Neural progenitor cell (in vitro differentiated cells): ENCODE measurements at regions not wholly inside any gene's neighbourhood (a gene's known extent, or its start where the extent isn't known, plus 50 kb on each side); places are given as distances from the start of the nearest gene placed in this dataset.
A peak's percentile ranks its signal among the peaks of the same experiment; 100 is the strongest.

Source experiments
- DNase-seq: peaks from one replicate; pipeline ENCODE4 v3.0.0-alpha.2; 2016; ENCODE audit warnings: low spot score
- H2AFZ ChIP-seq: fragments of 200-600 bp; sonication (generic); replicated peaks from 2 replicates; pipeline ENCODE4 v1.6.1; 2016; ENCODE audit warnings: antibody characterized with exemption
- H3F3A ChIP-seq: fragments of 200-600 bp; sonication (generic); 2 replicates; pipeline ENCODE4 v1.6.1; 2016; ENCODE audit warnings: antibody characterized with exemption, low read depth
- H3K27ac ChIP-seq: fragments of 200-600 bp; sonication (generic); 2 replicates; pipeline ENCODE4 v1.5.1; 2016; ENCODE audit warnings: mild to moderate bottlenecking
- H3K27me3 ChIP-seq: fragments of 200-600 bp; sonication (generic); 2 replicates; pipeline ENCODE4 v1.6.1; 2016; ENCODE audit warnings: mild to moderate bottlenecking, moderate library complexity
- H3K36me3 ChIP-seq: fragments of 200-600 bp; sonication (generic); 2 replicates; pipeline ENCODE4 v1.5.1; 2016
- H3K4me1 ChIP-seq: fragments of 200-600 bp; sonication (generic); 2 replicates; pipeline ENCODE4 v1.6.1; 2016; ENCODE audit warnings: mixed run types
- H3K4me2 ChIP-seq: fragments of 200-600 bp; sonication (generic); 2 replicates; pipeline ENCODE4 v1.6.1; 2016
- H3K4me3 ChIP-seq: fragments of 200-600 bp; sonication (generic); 2 replicates; pipeline ENCODE4 v1.5.1; 2016
- H3K79me2 ChIP-seq: fragments of 200-600 bp; sonication (generic); 2 replicates; pipeline ENCODE4 v1.6.1; 2016; ENCODE audit warnings: low read depth
- H3K9ac ChIP-seq: fragments of 200-600 bp; sonication (generic); 2 replicates; pipeline ENCODE4 v1.6.1; 2016
- H3K9me3 ChIP-seq: fragments of 200-600 bp; sonication (generic); 2 replicates; pipeline ENCODE4 v1.5.1; 2016; ENCODE audit warnings: low read depth
- H4K20me1 ChIP-seq: fragments of 200-600 bp; sonication (generic); 2 replicates; pipeline ENCODE4 v1.6.1; 2016; ENCODE audit warnings: low read depth
- H3K27ac Mint-ChIP-seq: 3 replicates; pipeline ENCODE4 v1.8.0; 2021; ENCODE audit warnings: mixed read lengths
- H3K27me3 Mint-ChIP-seq: 2 replicates; pipeline ENCODE4 v1.8.0; 2022; ENCODE audit warnings: low read depth, mild to moderate bottlenecking, inconsistent platforms, moderate library complexity, mixed read lengths; ENCODE audit not compliant: insufficient read depth
- H3K36me3 Mint-ChIP-seq: 3 replicates; pipeline ENCODE4 v1.8.0; 2021; ENCODE audit warnings: mixed read lengths
- H3K4me1 Mint-ChIP-seq: 3 replicates; pipeline ENCODE4 v1.8.0; 2021; ENCODE audit warnings: mixed read lengths
- H3K4me3 Mint-ChIP-seq: 3 replicates; pipeline ENCODE4 v1.8.0; 2021; ENCODE audit warnings: mild to moderate bottlenecking, moderate library complexity, mixed read lengths
- H3K9me3 Mint-ChIP-seq: 3 replicates; pipeline ENCODE4 v1.8.0; 2020; ENCODE audit warnings: mixed read lengths
- EZH2 ChIP-seq: fragments of 200-600 bp; sonication (generic); IDR thresholded peaks from 2 replicates; pipeline ENCODE4 v1.6.1; 2017; ENCODE audit warnings: antibody characterized with exemption, mild to moderate bottlenecking, moderate library complexity
- EZH2phosphoT487 ChIP-seq: fragments of 200-600 bp; sonication (generic); IDR thresholded peaks from 2 replicates; pipeline ENCODE4 v1.6.1; 2017; ENCODE audit warnings: antibody characterized with exemption
- TF ChIP-seq, protein P1 (sequence below): fragments of 200-600 bp; sonication (generic); IDR thresholded peaks from 2 replicates; pipeline ENCODE4 v1.5.1; 2017; ENCODE audit warnings: antibody characterized with exemption, mild to moderate bottlenecking

DNA sequence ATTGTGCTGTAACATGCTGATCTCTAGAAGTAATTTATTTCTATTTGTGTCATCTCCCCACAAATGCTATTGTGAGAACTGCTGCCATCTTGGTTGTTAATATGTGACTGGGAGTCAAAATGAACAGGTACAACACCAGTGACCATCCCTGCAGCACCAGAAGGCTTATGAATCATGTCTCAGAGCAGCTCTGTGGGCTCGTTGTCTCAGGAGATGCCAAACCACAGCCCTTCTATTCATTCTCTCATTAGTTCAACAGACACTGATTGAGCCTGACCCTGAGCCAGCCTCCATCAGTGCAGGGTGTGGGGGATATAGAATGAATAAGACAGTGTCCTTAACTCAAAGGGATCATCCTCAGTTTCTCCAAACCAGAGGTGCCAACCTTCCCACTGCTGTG, 92.5 kb downstream of the UTP18 start:
- Histone ChIP-seq H4K20me1 (no peaks in the 10 kb centered on the region), H3K79me2 (no peaks in the 10 kb centered on the region), H2AFZ (no peak overlapping the region), H3K9ac (no peak overlapping the region), H3K27me3 (no peaks in the 10 kb centered on the region), H3K4me1 (peaks cover 7% of the 10 kb centered on the region), H3K4me3 (no peak overlapping the region), H3F3A (peaks cover 9% of the 10 kb centered on the region), H3K9me3 (no peaks in the 10 kb centered on the region), H3K4me2 (no peak overlapping the region), H3K27ac (no peak overlapping the region), H3K36me3 (no peaks in the 10 kb centered on the region)
- peak overlapping the region; percentile 40 for H3K27ac Mint-ChIP-seq
- no peak for DNase-seq
- no peaks in the 10 kb centered on the region for H3K36me3 Mint-ChIP-seq
- H3K27me3 Mint-ChIP-seq = peaks cover 5% of the 10 kb centered on the region
- no peaks in the 10 kb centered on the region for H3K9me3 Mint-ChIP-seq
- H3K4me1 Mint-ChIP-seq = peaks cover 15% of the 10 kb centered on the region
- no peak overlapping the region for H3K4me3 Mint-ChIP-seq
- TF ChIP-seq EZH2 = no peak
- no peak for TF ChIP-seq EZH2phosphoT487
- TF ChIP-seq, protein P1, sequence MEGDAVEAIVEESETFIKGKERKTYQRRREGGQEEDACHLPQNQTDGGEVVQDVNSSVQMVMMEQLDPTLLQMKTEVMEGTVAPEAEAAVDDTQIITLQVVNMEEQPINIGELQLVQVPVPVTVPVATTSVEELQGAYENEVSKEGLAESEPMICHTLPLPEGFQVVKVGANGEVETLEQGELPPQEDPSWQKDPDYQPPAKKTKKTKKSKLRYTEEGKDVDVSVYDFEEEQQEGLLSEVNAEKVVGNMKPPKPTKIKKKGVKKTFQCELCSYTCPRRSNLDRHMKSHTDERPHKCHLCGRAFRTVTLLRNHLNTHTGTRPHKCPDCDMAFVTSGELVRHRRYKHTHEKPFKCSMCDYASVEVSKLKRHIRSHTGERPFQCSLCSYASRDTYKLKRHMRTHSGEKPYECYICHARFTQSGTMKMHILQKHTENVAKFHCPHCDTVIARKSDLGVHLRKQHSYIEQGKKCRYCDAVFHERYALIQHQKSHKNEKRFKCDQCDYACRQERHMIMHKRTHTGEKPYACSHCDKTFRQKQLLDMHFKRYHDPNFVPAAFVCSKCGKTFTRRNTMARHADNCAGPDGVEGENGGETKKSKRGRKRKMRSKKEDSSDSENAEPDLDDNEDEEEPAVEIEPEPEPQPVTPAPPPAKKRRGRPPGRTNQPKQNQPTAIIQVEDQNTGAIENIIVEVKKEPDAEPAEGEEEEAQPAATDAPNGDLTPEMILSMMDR = no peak

DNA sequence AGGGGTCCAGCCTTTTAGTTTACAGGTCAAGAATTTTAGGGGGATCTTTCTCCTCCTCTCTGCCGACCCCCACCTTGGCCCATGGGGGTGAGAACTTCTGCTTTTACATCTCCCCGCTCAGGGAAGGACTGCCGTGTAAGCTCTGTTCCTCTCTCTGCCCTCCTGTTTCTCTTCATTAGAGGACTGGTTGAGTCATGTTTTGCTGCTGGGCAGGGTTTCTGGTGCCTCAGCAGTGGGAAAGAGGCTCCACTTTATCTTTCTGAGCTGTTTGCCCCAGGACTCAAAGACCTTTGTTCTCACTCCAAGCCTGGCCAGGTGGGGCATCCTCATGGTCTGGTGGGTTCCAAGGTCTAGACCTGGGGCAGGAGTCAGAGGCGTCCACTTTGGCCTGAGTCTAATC, 93.0 kb downstream of the UTP18 start:
- Histone ChIP-seq H3F3A (peaks cover 9% of the 10 kb centered on the region), H3K9ac (no peak overlapping the region), H3K4me2 (no peak overlapping the region), H2AFZ (no peak overlapping the region), H4K20me1 (no peaks in the 10 kb centered on the region), H3K4me3 (no peak overlapping the region), H3K27ac (no peak overlapping the region), H3K4me1 (peaks cover 7% of the 10 kb centered on the region), H3K79me2 (no peaks in the 10 kb centered on the region), H3K27me3 (no peaks in the 10 kb centered on the region), H3K36me3 (no peaks in the 10 kb centered on the region), H3K9me3 (no peaks in the 10 kb centered on the region)
- peaks cover 5% of the 10 kb centered on the region for H3K27me3 Mint-ChIP-seq
- peak overlapping the region; percentile 40 for H3K27ac Mint-ChIP-seq
- no peak for DNase-seq
- no peaks in the 10 kb centered on the region for H3K36me3 Mint-ChIP-seq
- no peak overlapping the region for H3K4me3 Mint-ChIP-seq
- H3K9me3 Mint-ChIP-seq = no peaks in the 10 kb centered on the region
- TF ChIP-seq EZH2 (no peak), EZH2phosphoT487 (no peak)
- TF ChIP-seq, protein P1 = no peak
- H3K4me1 Mint-ChIP-seq = peaks cover 15% of the 10 kb centered on the region

DNA sequence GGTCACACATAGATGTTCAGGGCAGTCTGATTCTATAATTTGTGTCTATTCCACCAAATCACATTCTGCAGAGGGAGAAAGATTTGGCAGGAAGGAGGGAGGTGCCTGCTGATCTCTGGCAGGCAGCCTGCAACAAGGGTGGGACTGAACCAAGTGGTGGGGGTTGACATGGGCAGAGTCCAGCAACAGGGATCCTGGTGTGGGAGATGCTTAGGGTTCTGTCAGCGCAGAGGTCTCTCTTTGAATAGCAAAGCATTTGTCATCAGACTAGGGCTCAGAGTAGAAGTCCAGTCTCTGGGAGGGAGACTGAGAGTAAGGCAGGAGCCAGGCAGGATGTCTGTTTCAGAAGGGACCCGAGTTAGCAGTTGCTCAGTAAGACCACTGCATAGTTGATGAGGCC, 94.6 kb downstream of the UTP18 start:
- H3K27me3 Mint-ChIP-seq = peaks cover 3% of the 10 kb centered on the region
- TF ChIP-seq EZH2phosphoT487 (no peak), EZH2 (no peak)
- TF ChIP-seq, protein P1 = no peak

More for the DNA sequence above, 94.6 kb downstream of the UTP18 start:
- H3K9me3 Mint-ChIP-seq = no peaks in the 10 kb centered on the region
- no peaks in the 10 kb centered on the region for H3K9me3 ChIP-seq
- no peaks in the 10 kb centered on the region for H3K79me2 ChIP-seq
- H3K27ac Mint-ChIP-seq = no peak overlapping the region
- no peaks in the 10 kb centered on the region for H3K36me3 ChIP-seq
- no peaks in the 10 kb centered on the region for H3K27me3 ChIP-seq
- H3K4me3 ChIP-seq = no peak overlapping the region
- no peak for DNase-seq
- H3K4me3 Mint-ChIP-seq = no peak overlapping the region
- peaks cover 9% of the 10 kb centered on the region for H3F3A ChIP-seq
- peaks cover 7% of the 10 kb centered on the region for H3K4me1 ChIP-seq
- H3K9ac ChIP-seq = no peak overlapping the region
- no peak overlapping the region for H2AFZ ChIP-seq
- no peak overlapping the region for H3K4me2 ChIP-seq
- no peaks in the 10 kb centered on the region for H3K36me3 Mint-ChIP-seq
- H3K27ac ChIP-seq = no peak overlapping the region
- H3K4me1 Mint-ChIP-seq = peaks cover 15% of the 10 kb centered on the region
- H4K20me1 ChIP-seq = no peaks in the 10 kb centered on the region
